IMR-90 (cell line): ENCODE measurements at regions not wholly inside any gene's neighbourhood (a gene's known extent, or its start where the extent isn't known, plus 50 kb on each side); places are given as distances from the start of the nearest gene placed in this dataset.

ENCODE experiments used
- ATAC-seq: fragments of 200-7000 bp; cut with Tn5 transposase; 2 replicates; pipeline ENCODE4 v1.9.1; 2020; ENCODE audit warnings: low read depth, mild to moderate bottlenecking, moderate library complexity
- BruUV-seq: library from RNA; stranded (reverse); fragments of 400-500 nt; replicated peaks from 2 replicates; lab custom pipeline; 2021; lab: Mats Ljungman, UMichigan
- CTCF ChIA-PET: fragments of 300-600 bp; formaldehyde crosslinking; extraction: SDS; loops from one replicate; lab custom pipeline; 2021; ENCODE audit warnings: antibody characterized with exemption; lab: Yijun Ruan, JAX
- POLR2A ChIA-PET: fragments of 300-600 bp; sonication (Branson Sonifier 250); formaldehyde crosslinking; loops from one replicate; lab custom pipeline; 2022; ENCODE audit warnings: antibody characterized with exemption; ENCODE audit not compliant: unreplicated experiment; lab: Charles Lee
- DNase-seq: peaks from one replicate; pipeline ENCODE4 v3.0.0; 2013
- H2AFZ ChIP-seq: replicated peaks from 2 replicates; pipeline ENCODE3; 2013; ENCODE audit warnings: low read length, mild to moderate bottlenecking; ENCODE audit not compliant: poor library complexity
- H2AK5ac ChIP-seq: 2 replicates; pipeline ENCODE4 v1.6.1; 2013; ENCODE audit warnings: low read depth, low read length, inconsistent platforms
- H2AK9ac ChIP-seq: replicated peaks from 2 replicates; pipeline ENCODE3; 2013; ENCODE audit warnings: mild to moderate bottlenecking, low read depth, low read length, moderate library complexity; ENCODE audit not compliant: poor library complexity
- H2BK120ac ChIP-seq: 2 replicates; pipeline ENCODE4 v1.6.1; 2013; ENCODE audit warnings: low read depth, low read length, inconsistent platforms
- H2BK15ac ChIP-seq: 3 replicates; pipeline ENCODE4 v1.6.1; 2013; ENCODE audit warnings: low read depth, low read length, inconsistent platforms
- H2BK20ac ChIP-seq: 2 replicates; pipeline ENCODE4 v1.6.1; 2013; ENCODE audit warnings: low read depth, mild to moderate bottlenecking, inconsistent platforms, low read length, moderate library complexity
- H2BK5ac ChIP-seq: 2 replicates; pipeline ENCODE4 v1.6.1; 2013; ENCODE audit warnings: mild to moderate bottlenecking, low read depth, low read length, inconsistent platforms; ENCODE audit not compliant: poor library complexity, severe bottlenecking
- H3K14ac ChIP-seq: replicated peaks from 2 replicates; pipeline ENCODE4 v1.6.1; 2013; ENCODE audit warnings: low read depth, low read length, inconsistent platforms
- H3K18ac ChIP-seq: 2 replicates; pipeline ENCODE4 v1.6.1; 2013; ENCODE audit warnings: low read depth, low read length, control low read depth
- H3K23ac ChIP-seq: 2 replicates; pipeline ENCODE4 v1.6.1; 2013; ENCODE audit warnings: low read depth, low read length, inconsistent platforms
- H3K27ac ChIP-seq: 2 replicates; pipeline ENCODE4 v1.5.1; 2013; ENCODE audit warnings: mild to moderate bottlenecking, control low read depth, low read length; ENCODE audit not compliant: insufficient read depth
- H3K27me3 ChIP-seq: 2 replicates; pipeline ENCODE4 v1.6.1; 2013; ENCODE audit warnings: low read length; ENCODE audit not compliant: control insufficient read depth, insufficient read depth
- H3K36me3 ChIP-seq: 2 replicates; pipeline ENCODE4 v1.6.1; 2013; ENCODE audit warnings: low read length, mixed read lengths; ENCODE audit not compliant: control insufficient read depth, insufficient read depth
- H3K4ac ChIP-seq: 2 replicates; pipeline ENCODE4 v1.6.1; 2013; ENCODE audit warnings: low read depth, low read length, inconsistent platforms
- H3K4me1 ChIP-seq: 2 replicates; pipeline ENCODE4 v1.6.1; 2013; ENCODE audit warnings: low read length, mixed read lengths; ENCODE audit not compliant: control insufficient read depth, insufficient read depth
- H3K4me2 ChIP-seq: 2 replicates; pipeline ENCODE4 v1.6.1; 2013; ENCODE audit warnings: low read depth, mild to moderate bottlenecking, control low read depth, low read length, moderate library complexity
- H3K4me3 ChIP-seq: 2 replicates; pipeline ENCODE4 v1.5.1; 2013; ENCODE audit warnings: low read depth, mild to moderate bottlenecking, control low read depth, low read length, moderate library complexity; ENCODE audit not compliant: insufficient read depth
- H3K56ac ChIP-seq: 2 replicates; pipeline ENCODE4 v1.6.1; 2013; ENCODE audit warnings: low read length, inconsistent platforms; ENCODE audit not compliant: insufficient read depth; ENCODE audit errors: extremely low read depth
- H3K79me1 ChIP-seq, 2 experiments: 2 replicates each; pipeline ENCODE4 v1.6.1; 2013; ENCODE audit warnings: low read length in 2 of 2, inconsistent platforms in 1 of 2, low read depth in 1 of 2
- H3K9ac ChIP-seq: 2 replicates; pipeline ENCODE4 v1.6.1; 2013; ENCODE audit warnings: low read depth, low read length, control low read depth
- H3K9me1 ChIP-seq: 2 replicates; pipeline ENCODE4 v1.6.1; 2013; ENCODE audit warnings: low read length, inconsistent platforms; ENCODE audit not compliant: insufficient read depth
- H3K9me3 ChIP-seq: 2 replicates; pipeline ENCODE4 v1.6.1; 2013; ENCODE audit warnings: low read length; ENCODE audit not compliant: control insufficient read depth, insufficient read depth
- H4K20me1 ChIP-seq: 2 replicates; pipeline ENCODE4 v1.6.1; 2013; ENCODE audit warnings: low read length, inconsistent platforms; ENCODE audit not compliant: insufficient read depth
- H4K5ac ChIP-seq: 2 replicates; pipeline ENCODE4 v1.6.1; 2013; ENCODE audit warnings: mild to moderate bottlenecking, low read depth, low read length, control low read depth
- H4K8ac ChIP-seq, 2 experiments: 2 replicates each; pipeline ENCODE4 v1.6.1; 2013; ENCODE audit warnings: low read depth in 2 of 2, low read length in 2 of 2, control low read depth in 1 of 2, inconsistent platforms in 1 of 2
- H4K91ac ChIP-seq: 2 replicates; pipeline ENCODE4 v1.6.1; 2013; ENCODE audit warnings: low read depth, low read length, inconsistent platforms; ENCODE audit not compliant: insufficient read depth
- FOS ChIP-seq: fragments of 150-350 bp; IDR thresholded peaks from 2 replicates; pipeline ENCODE4 v1.6.1; 2016; ENCODE audit warnings: low read depth, low read length
- MAFK ChIP-seq: IDR thresholded peaks from 2 replicates; pipeline ENCODE4 v1.6.1; 2012; ENCODE audit warnings: low read depth, low read length, improper control_type of control experiment
- dilution Hi-C: fragments of 300-500 bp; cut with HindIII; formaldehyde crosslinking; loops from one replicate; pipeline ENCODE4 v1.14.3; 2018; ENCODE audit warnings: low sequenced_read_pairs; ENCODE audit not compliant: unreplicated experiment
- in situ Hi-C: fragments of 300-500 bp; cut with MboI; formaldehyde crosslinking; loops from 3 replicates; pipeline ENCODE4 v1.14.3; 2019; ENCODE audit warnings: low sequenced_read_pairs, inconsistent platforms, mixed read lengths
- intact Hi-C: fragments of 100-400 bp; cut with micrococcal nuclease; formaldehyde crosslinking; loops from 2 replicates; pipeline ENCODE4 v1.10.0; 2022

- ATAC-seq (no peak), DNase-seq (no peak)
- BruUV-seq = no TSS peak
- no peak overlapping the region for H2AFZ ChIP-seq
- H3K36me3 ChIP-seq = no peaks in the 10 kb centered on the region
- H3K27ac ChIP-seq = no peak overlapping the region
- H2BK20ac ChIP-seq = no peak overlapping the region
- H3K4me1 ChIP-seq = no peaks in the 10 kb centered on the region
- CTCF ChIA-PET = no interaction called here
- no peak overlapping the region for H3K4me3 ChIP-seq
- intact Hi-C loops = no loop called here
- H4K20me1 ChIP-seq = no peaks in the 10 kb centered on the region
- H4K91ac ChIP-seq = no peak overlapping the region
- no peak overlapping the region for H3K9ac ChIP-seq
- no peak overlapping the region for H3K56ac ChIP-seq
- H3K18ac ChIP-seq = no peak overlapping the region
- dilution Hi-C loops = no loop called here
- no peak overlapping the region for H3K4ac ChIP-seq
- no peak overlapping the region for H3K23ac ChIP-seq
- H4K8ac ChIP-seq = no peak overlapping the region
- H2BK15ac ChIP-seq = no peak overlapping the region
- H2BK120ac ChIP-seq = no peak overlapping the region
- no peak overlapping the region for H4K5ac ChIP-seq
- peaks cover 11% of the 10 kb centered on the region for H3K9me3 ChIP-seq
- no peak overlapping the region for H2AK9ac ChIP-seq
- H3K9me1 ChIP-seq = no peaks in the 10 kb centered on the region
- no peak overlapping the region for H3K14ac ChIP-seq
- no peak overlapping the region for H2AK5ac ChIP-seq
- POLR2A ChIA-PET = no interaction called here
- no peaks in the 10 kb centered on the region for H3K79me1 ChIP-seq
- no peaks in the 10 kb centered on the region for H3K27me3 ChIP-seq
- in situ Hi-C loops = no loop called here
- TF ChIP-seq MAFK (peak; percentile 70), FOS (no peak)
- H2BK5ac ChIP-seq = no peak overlapping the region
- no peak overlapping the region for H3K4me2 ChIP-seq
These were observed 561.9 kb upstream of the CAMK1G start for GRCh38 chr1:209021622-209022021.
